ACC112 (cell line): ENCODE measurements at regions not wholly inside any gene's neighbourhood (a gene's known extent, or its start where the extent isn't known, plus 50 kb on each side); places are given as distances from the start of the nearest gene placed in this dataset.
A peak's percentile ranks its signal among the peaks of the same experiment; 100 is the strongest.

Experiments used
- H2AFZ ChIP-seq: fragments of 200-600 bp; sonication (generic); one replicate; pipeline ENCODE4 v1.6.0; 2017; ENCODE audit warnings: antibody characterized with exemption, low read length; ENCODE audit not compliant: unreplicated experiment
- H3K27ac ChIP-seq: fragments of 200-600 bp; sonication (generic); 2 replicates; pipeline ENCODE4 v1.5.1; 2014; ENCODE audit warnings: low read depth, mild to moderate bottlenecking, antibody characterized with exemption, low read length, moderate library complexity
- H3K27me3 ChIP-seq: fragments of 200-600 bp; sonication (generic); 2 replicates; pipeline ENCODE4 v1.6.1; 2014; ENCODE audit warnings: mild to moderate bottlenecking, antibody characterized with exemption, low read length, moderate library complexity, mixed read lengths; ENCODE audit not compliant: insufficient read depth
- H3K36me3 ChIP-seq: fragments of 200-600 bp; sonication (generic); 2 replicates; pipeline ENCODE4 v1.6.1; 2016; ENCODE audit warnings: mild to moderate bottlenecking, antibody characterized with exemption, low read length, moderate library complexity, mixed read lengths; ENCODE audit not compliant: insufficient read depth
- H3K4me1 ChIP-seq: fragments of 200-600 bp; sonication (generic); one replicate; pipeline ENCODE4 v1.6.1; 2016; ENCODE audit warnings: low read length, mixed read lengths; ENCODE audit not compliant: insufficient read depth, unreplicated experiment, control insufficient read depth
- H3K4me3 ChIP-seq: fragments of 200-600 bp; sonication (generic); 2 replicates; pipeline ENCODE4 v1.5.1; 2014; ENCODE audit warnings: mild to moderate bottlenecking, low read depth, low read length
- H3K79me2 ChIP-seq: fragments of 200-600 bp; sonication (generic); one replicate; pipeline ENCODE4 v1.6.0; 2016; ENCODE audit warnings: low read length; ENCODE audit not compliant: control insufficient read depth, unreplicated experiment, insufficient read depth

GRCh38 chr2:156837635-156838370 is 401.6 kb downstream of the GPD2 start:
- Histone ChIP-seq H3K27ac (no peak overlapping the region), H3K4me3 (no peak overlapping the region), H3K4me1 (no peaks in the 10 kb centered on the region), H3K36me3 (no peaks in the 10 kb centered on the region), H3K27me3 (no peaks in the 10 kb centered on the region), H3K79me2 (no peaks in the 10 kb centered on the region), H2AFZ (no peak overlapping the region)

GRCh38 chr2:156841321-156841720 is 405.1 kb downstream of the GPD2 start:
- no peaks in the 10 kb centered on the region for H3K4me1 ChIP-seq
- H3K27ac ChIP-seq, result no peak overlapping the region
- no peaks in the 10 kb centered on the region for H3K79me2 ChIP-seq
- H3K27me3 ChIP-seq, result no peaks in the 10 kb centered on the region
- no peak overlapping the region for H3K4me3 ChIP-seq
- H3K36me3 ChIP-seq, result no peaks in the 10 kb centered on the region
- H2AFZ ChIP-seq, result no peak overlapping the region

GRCh38 chr2:156845806-156846558 is 409.8 kb downstream of the GPD2 start:
- Histone ChIP-seq H3K4me3 (no peak overlapping the region), H2AFZ (no peak overlapping the region), H3K27ac (no peak overlapping the region), H3K79me2 (no peaks in the 10 kb centered on the region), H3K27me3 (no peaks in the 10 kb centered on the region), H3K36me3 (no peaks in the 10 kb centered on the region), H3K4me1 (no peaks in the 10 kb centered on the region)

- Histone ChIP-seq H3K27ac (no peak overlapping the region), H3K36me3 (no peaks in the 10 kb centered on the region)
These were observed 405.3 kb upstream of the GALNT5 start for GRCh38 chr2:156852210-156852609.

GRCh38 chr2:156852681-156853080 is 404.8 kb upstream of the GALNT5 start:
- H3K27me3 ChIP-seq, result no peaks in the 10 kb centered on the region

More at GRCh38 chr2:156852210-156852609, 405.3 kb upstream of the GALNT5 start:
- H3K79me2 ChIP-seq, result no peaks in the 10 kb centered on the region
- no peak overlapping the region for H2AFZ ChIP-seq
- no peak overlapping the region for H3K4me3 ChIP-seq
- H3K27me3 ChIP-seq, result no peaks in the 10 kb centered on the region
- no peaks in the 10 kb centered on the region for H3K4me1 ChIP-seq

GRCh38 chr2:156864325-156864724 is 393.2 kb upstream of the GALNT5 start:
- H3K79me2 ChIP-seq, result no peaks in the 10 kb centered on the region
- H2AFZ ChIP-seq, result no peak overlapping the region
- H3K36me3 ChIP-seq, result no peaks in the 10 kb centered on the region
- no peak overlapping the region for H3K4me3 ChIP-seq
- H3K27me3 ChIP-seq, result no peaks in the 10 kb centered on the region
- no peaks in the 10 kb centered on the region for H3K4me1 ChIP-seq
- H3K27ac ChIP-seq, result no peak overlapping the region

More at GRCh38 chr2:156852681-156853080, 404.8 kb upstream of the GALNT5 start:
- Histone ChIP-seq H3K4me3 (no peak overlapping the region), H3K4me1 (no peaks in the 10 kb centered on the region), H3K36me3 (no peaks in the 10 kb centered on the region), H3K79me2 (no peaks in the 10 kb centered on the region), H2AFZ (no peak overlapping the region), H3K27ac (no peak overlapping the region)

- no peaks in the 10 kb centered on the region for H3K4me1 ChIP-seq
- no peak overlapping the region for H3K27ac ChIP-seq
- no peaks in the 10 kb centered on the region for H3K36me3 ChIP-seq
- H3K4me3 ChIP-seq, result no peak overlapping the region
- H3K79me2 ChIP-seq, result no peaks in the 10 kb centered on the region
- H3K27me3 ChIP-seq, result no peaks in the 10 kb centered on the region
- H2AFZ ChIP-seq, result no peak overlapping the region
These were observed 392.8 kb upstream of the GALNT5 start for GRCh38 chr2:156864753-156865152.

GRCh38 chr2:156867201-156867600 is 390.3 kb upstream of the GALNT5 start:
- H3K4me1 ChIP-seq, result no peaks in the 10 kb centered on the region
- H3K27me3 ChIP-seq, result no peaks in the 10 kb centered on the region
- H3K4me3 ChIP-seq, result no peak overlapping the region
- no peak overlapping the region for H3K27ac ChIP-seq
- H2AFZ ChIP-seq, result no peak overlapping the region
- no peaks in the 10 kb centered on the region for H3K36me3 ChIP-seq
- no peaks in the 10 kb centered on the region for H3K79me2 ChIP-seq

- no peaks in the 10 kb centered on the region for H3K27me3 ChIP-seq
- no peak overlapping the region for H3K27ac ChIP-seq
- H3K36me3 ChIP-seq, result no peaks in the 10 kb centered on the region
- H2AFZ ChIP-seq, result no peak overlapping the region
- H3K79me2 ChIP-seq, result no peaks in the 10 kb centered on the region
- H3K4me1 ChIP-seq, result no peaks in the 10 kb centered on the region
- H3K4me3 ChIP-seq, result no peak overlapping the region
These were observed 382.8 kb upstream of the GALNT5 start for GRCh38 chr2:156874707-156875106.

- Histone ChIP-seq H3K27me3 (no peaks in the 10 kb centered on the region), H3K36me3 (no peaks in the 10 kb centered on the region), H2AFZ (no peak overlapping the region), H3K79me2 (no peaks in the 10 kb centered on the region), H3K27ac (peak overlapping the region; percentile 27; the same call in 1 of the 2 replicates), H3K4me1 (peaks cover 3% of the 10 kb centered on the region), H3K4me3 (no peak overlapping the region)
These were observed 373.7 kb upstream of the GALNT5 start for GRCh38 chr2:156883804-156884203.

- no peak overlapping the region for H3K4me3 ChIP-seq
- no peak overlapping the region for H3K27ac ChIP-seq
- H3K27me3 ChIP-seq, result no peaks in the 10 kb centered on the region
- H3K79me2 ChIP-seq, result no peaks in the 10 kb centered on the region
- no peaks in the 10 kb centered on the region for H3K36me3 ChIP-seq
- peaks cover 3% of the 10 kb centered on the region for H3K4me1 ChIP-seq
- no peak overlapping the region for H2AFZ ChIP-seq
These were observed 373.3 kb upstream of the GALNT5 start for GRCh38 chr2:156884216-156884615.
